Stomach (tissue), 4 donors: ENCODE measurements at regions not wholly inside any gene's neighbourhood (a gene's known extent, or its start where the extent isn't known, plus 50 kb on each side); places are given as distances from the start of the nearest gene placed in this dataset.

Source experiments
- EP300 ChIP-seq: sonication (generic); formaldehyde crosslinking; IDR thresholded peaks from one replicate; pipeline ENCODE4 v1.6.1; 2017; ENCODE audit warnings: antibody characterized with exemption
- POLR2A ChIP-seq, 4 donors: fragments of 450-650 bp; IDR thresholded peaks; one replicate each; pipeline ENCODE4 v1.6.1; 2016; ENCODE audit warnings: antibody characterized with exemption in 4 of 4, control low read depth in 2 of 4, mild to moderate bottlenecking in 1 of 4, moderate library complexity in 1 of 4
- POLR2AphosphoS5 ChIP-seq, 3 donors: sonication (generic); formaldehyde crosslinking; IDR thresholded peaks; one replicate each; pipeline ENCODE4 v1.6.1; 2016; ENCODE audit warnings: antibody characterized with exemption in 3 of 3
- TF ChIP-seq, protein P1 (sequence below), 7 experiments: fragments of 450-650 bp in 4 of 7; fragments of 200-600 bp in 3 of 7; sonication (generic) in 3 of 7; IDR thresholded peaks; one replicate each; pipeline ENCODE4 v1.5.1; 2016 to 2019; ENCODE audit warnings: antibody characterized with exemption in 7 of 7, control low read depth in 2 of 7, mild to moderate bottlenecking in 1 of 7

DNA sequence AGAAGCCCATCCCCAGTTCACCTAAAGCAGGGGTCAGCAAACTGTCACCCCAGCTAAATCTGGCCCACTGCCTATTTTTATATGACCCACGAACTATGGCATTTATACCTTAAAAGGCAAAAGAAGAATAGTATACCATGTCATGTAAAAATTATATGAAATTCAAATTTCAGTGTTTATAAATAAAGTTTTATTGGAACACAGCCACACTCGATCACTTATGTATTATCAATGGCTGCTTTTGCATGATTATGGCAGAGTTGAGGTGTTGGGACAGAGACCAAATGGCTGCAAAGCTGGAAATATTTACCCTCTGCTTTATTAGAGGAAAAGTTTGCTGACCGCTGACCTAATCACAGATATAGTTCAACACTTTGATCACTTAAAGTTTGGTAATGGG lies 59.2 kb upstream of the GATB start:
- TF ChIP-seq, protein P1, sequence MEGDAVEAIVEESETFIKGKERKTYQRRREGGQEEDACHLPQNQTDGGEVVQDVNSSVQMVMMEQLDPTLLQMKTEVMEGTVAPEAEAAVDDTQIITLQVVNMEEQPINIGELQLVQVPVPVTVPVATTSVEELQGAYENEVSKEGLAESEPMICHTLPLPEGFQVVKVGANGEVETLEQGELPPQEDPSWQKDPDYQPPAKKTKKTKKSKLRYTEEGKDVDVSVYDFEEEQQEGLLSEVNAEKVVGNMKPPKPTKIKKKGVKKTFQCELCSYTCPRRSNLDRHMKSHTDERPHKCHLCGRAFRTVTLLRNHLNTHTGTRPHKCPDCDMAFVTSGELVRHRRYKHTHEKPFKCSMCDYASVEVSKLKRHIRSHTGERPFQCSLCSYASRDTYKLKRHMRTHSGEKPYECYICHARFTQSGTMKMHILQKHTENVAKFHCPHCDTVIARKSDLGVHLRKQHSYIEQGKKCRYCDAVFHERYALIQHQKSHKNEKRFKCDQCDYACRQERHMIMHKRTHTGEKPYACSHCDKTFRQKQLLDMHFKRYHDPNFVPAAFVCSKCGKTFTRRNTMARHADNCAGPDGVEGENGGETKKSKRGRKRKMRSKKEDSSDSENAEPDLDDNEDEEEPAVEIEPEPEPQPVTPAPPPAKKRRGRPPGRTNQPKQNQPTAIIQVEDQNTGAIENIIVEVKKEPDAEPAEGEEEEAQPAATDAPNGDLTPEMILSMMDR (IDR thresholded peaks at IDR 0.05) = no peak
- TF ChIP-seq EP300 = no peak
- no peak for TF ChIP-seq POLR2A (IDR thresholded peaks at IDR 0.05)
- TF ChIP-seq POLR2AphosphoS5 (IDR thresholded peaks at IDR 0.05) = no peak
